ENCODE measurements at regions not wholly inside any gene's neighbourhood (a gene's known extent, or its start where the extent isn't known, plus 50 kb on each side); places are given as distances from the start of the nearest gene placed in this dataset.
"Not testable (repeated sequence)": the region's sequence is repeated elsewhere in the genome, so short reads cannot be mapped to it uniquely, and the experiment has no call there.

DNA sequence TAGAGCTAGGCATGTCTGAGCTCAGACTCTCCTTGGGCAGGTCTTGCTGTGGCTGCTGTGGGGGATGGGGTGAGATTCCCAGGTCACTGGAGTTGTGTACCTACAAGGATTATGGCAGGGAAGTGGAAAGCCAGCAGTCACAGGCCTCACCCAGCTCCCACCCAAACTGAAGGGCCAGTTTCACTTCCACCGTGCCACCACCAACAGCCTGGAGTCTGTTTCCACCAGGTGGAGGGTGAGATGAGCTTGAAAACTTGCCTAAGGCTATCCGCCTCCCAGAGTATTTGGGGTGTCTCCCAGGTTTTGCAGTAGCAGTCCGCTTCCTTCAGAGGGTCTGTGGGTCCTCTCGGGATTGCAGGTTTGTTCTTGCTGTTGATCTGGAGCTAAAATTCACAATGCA, 327.7 kb downstream of the PTPRC start:
- intact Hi-C loops (cut with micrococcal nuclease), result no loop called here

DNA sequence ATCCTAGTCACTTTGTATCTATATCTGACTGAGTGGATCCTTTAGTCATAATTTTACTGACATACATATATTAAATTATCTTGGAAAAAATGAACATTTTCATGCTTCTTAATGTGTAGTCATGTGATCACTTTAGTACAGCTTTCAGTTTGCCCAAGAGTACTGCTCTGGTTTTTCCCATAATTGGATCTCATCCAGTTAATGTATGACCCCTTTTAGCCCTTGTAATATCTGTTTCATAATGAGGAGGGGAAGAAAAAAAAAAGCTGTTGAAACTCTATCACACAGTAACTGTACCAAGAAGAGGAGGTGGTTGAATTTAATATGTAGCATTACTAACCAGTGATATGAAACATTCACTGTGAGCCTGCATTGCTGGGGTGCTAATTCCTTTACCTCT, 328.7 kb downstream of the PTPRC start:
- intact Hi-C loops (cut with micrococcal nuclease), result no loop called here

DNA sequence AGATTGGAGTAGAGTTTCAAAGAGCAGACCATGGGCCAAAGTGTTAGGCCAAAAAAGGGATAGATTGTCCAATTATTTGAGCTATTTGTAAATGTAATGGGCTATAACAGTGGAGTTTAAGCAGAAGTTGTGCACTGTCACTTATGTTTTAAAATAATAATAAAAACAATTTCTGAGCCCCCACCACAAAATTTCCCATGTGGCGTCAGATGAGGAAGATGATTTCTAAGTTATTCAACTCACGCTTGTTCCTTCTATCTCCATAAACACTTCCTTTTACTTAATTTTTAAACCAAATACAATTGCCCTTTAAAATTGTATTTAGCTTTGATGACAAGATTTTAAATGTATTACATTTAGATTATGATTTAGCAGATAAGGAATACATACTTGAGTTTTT, 330.0 kb downstream of the PTPRC start:
- intact Hi-C loops (cut with micrococcal nuclease), result no loop called here

DNA sequence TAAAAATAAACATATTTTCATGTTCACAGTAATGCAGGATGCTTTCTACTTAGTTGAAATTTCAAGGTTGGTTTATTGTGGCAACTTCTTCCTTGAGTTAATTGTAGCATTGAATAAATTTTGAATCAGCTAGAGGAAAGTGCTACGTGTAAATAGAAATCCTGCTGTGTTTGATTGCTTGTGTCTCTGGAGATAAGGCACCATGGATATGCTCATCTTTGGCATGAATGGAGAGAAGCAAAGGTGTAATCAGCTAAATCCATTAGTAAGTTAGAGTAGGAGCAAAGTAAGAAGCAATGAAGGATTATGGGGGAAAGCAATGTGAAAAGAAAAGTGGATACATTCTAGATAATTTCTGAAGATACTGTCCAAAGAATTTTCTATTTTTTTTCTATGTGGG, 331.1 kb downstream of the PTPRC start:
- intact Hi-C loops (cut with micrococcal nuclease), result loop anchor here (5.0 kb wide), 1 partner anchor 33 kb away; no protein-coding TSS in a partner anchor

DNA sequence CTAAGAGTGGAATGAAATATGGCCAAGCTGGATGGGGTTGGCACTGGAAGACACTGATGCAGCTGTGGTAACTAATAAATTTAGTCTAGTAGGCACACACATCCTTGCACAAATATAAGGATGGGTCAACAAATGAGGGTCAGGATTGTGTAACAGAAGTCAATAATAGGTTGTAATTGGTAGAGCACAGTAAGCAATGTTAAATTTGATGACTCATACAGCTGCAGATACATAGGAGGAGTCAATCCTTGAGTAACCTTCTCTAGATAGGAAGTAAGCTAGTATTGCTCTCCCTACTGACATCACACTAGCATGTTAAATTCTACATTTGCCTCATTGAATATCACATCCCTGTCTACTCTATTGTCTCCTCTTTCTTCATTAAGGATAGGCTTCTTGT, 332.1 kb downstream of the PTPRC start:
- intact Hi-C loops (cut with micrococcal nuclease), result loop anchor here (5.0 kb wide), 1 partner anchor 34 kb away; no protein-coding TSS in a partner anchor

DNA sequence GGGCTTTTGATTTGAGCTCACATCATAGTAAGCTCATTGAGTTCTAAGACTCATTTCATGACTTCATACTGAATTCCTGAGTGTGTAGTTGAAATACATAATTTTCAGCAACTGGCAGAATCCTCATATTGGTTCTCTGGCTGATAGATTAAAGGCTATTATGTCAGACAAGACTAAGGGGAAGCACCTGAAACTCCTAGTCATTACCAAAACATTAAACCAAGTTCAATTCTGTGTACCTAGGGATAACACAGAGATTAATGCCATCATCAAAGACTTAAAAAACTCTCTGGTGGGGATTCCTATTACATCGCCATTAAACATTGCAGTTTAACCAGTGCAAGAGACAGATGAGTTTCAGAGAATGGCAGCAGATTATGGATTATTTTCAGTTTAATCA, 339.1 kb downstream of the PTPRC start:
- intact Hi-C loops (cut with micrococcal nuclease), result no loop called here

DNA sequence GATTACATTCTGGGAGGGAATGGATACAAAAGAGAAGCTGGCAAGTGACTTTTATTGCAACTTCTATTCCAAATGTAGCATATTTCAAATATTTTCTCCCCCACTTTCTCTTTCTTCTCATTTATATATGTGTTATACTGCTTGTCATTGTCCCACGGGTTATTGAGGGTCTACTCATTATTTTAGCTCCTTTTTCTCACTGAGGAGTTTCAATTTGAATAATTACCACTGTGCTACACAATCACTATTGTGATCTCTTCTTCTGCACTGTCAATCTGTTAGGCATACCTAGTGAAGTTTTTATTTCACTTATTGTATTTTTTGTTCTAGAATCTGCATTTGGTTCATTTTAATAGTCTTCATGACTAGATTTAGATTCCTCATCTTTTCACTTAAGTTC, 339.7 kb downstream of the PTPRC start:
- intact Hi-C loops (cut with micrococcal nuclease), result no loop called here

DNA sequence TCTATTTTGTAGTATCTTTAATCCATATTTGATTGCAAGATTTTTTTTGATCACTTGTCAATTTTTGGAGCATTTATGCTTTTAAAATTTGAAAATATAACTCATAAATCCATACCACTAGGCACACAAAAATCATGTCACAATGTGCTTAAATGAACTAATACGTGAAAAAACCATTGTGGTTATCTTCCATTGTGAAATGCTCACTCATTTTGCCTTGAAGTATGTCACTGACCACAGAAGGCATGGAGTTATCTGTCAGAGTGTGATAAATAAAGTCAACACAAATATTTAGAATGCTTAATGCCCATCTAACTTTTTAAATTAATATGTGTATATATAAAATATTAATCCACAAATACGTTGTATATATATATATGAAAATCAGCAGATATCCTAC, 347.2 kb downstream of the PTPRC start:
- intact Hi-C loops (cut with micrococcal nuclease), result no loop called here

DNA sequence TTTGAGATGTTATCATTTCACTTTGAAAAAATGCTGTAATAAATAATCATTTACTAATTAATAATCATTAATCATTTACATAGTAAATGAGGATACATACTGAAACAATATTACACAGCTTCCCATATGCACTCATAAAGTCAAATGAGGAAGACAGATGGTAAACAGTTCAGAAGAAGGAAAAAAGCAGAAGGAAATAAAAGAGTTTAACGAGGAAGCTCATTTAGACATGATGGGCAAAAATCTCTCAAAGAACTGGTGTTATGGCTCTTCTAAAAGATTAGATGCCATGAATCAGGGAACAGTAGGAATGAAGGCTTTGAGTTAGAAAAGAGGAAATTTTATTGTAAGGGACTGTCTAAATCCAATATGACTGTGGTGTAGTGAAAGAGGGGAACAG, 347.6 kb downstream of the PTPRC start:
- intact Hi-C loops (cut with micrococcal nuclease), result no loop called here

DNA sequence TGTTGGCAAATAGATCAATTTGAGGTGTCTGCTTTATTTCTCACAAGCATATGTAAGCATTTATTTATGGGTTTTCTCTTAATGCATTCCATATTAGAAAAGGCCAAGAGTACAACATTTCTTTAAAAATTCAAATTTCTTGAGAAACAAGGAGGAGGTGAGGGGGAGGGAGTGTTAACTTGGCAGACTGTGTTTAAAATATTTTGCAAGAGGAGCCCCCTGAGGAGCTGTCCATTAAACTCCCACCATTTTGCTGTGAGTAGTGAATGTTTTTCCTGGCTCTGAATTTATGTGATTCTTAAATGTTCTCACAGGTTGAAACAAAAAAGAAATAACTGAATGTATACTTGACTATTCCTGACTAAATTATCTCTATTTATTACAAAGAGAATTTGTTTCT, 363.8 kb downstream of the PTPRC start:
- intact Hi-C loops (cut with micrococcal nuclease), result no loop called here

DNA sequence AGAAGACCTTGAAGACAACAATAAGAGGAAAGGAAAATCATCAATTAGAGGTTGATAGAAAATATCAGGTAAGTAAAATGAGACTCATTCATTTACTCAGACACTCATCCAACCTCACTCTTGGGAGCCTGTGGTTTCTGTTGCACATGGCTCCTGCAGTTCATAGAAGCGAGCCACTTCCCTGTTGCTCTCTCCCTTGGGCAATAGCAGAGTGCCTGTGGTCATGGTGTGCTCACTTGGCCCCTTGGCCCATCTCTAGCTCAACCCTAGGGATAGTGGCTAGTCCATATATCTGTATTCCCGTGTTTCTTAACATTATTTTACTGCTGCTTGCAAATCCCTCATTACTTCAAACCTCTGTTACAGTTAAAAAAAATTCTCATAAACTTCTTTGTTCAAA, 368.6 kb downstream of the PTPRC start:
- intact Hi-C loops (cut with micrococcal nuclease), result no loop called here

DNA sequence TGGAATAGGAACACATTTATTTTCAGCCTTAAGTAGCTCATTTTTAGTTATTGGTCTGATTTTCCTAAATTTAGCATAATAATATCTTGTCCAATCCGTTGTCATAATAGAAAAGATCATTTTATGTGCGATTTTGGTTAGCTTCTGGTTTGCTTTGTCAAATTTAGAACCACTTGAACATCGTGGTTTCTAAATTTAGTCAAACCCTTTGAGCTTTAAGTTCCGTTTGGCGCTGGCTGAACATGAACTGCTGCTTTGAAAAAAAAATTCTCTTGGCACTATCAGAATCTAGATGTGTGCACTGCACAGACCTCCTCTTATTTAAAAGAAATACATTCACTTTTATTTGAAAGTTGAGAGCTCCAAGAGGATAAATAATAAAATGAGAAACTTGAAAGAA, 370.6 kb downstream of the PTPRC start:
- intact Hi-C loops (cut with micrococcal nuclease), result loop anchor here (1.0 kb wide), 1 partner anchor 32 kb away; no protein-coding TSS in a partner anchor

DNA sequence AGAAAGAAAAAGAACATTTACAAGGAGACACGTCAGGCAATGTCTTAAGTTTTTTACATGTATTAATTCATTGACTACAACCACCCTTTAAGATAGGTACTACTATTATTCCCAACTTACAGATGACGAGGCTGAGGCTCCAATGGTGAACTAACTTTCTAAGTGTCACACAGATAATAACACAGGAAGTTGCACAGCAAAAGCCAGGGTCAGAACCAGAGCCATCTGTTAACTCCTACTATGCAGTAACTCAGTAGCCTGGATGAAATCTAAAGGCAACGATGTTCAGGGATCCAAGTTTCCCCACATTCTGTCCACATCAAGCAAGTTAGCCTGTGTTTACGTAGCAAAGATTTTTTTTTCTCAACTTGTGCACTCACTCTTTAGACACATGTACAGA, 371.7 kb downstream of the PTPRC start:
- intact Hi-C loops (cut with micrococcal nuclease), result no loop called here

DNA sequence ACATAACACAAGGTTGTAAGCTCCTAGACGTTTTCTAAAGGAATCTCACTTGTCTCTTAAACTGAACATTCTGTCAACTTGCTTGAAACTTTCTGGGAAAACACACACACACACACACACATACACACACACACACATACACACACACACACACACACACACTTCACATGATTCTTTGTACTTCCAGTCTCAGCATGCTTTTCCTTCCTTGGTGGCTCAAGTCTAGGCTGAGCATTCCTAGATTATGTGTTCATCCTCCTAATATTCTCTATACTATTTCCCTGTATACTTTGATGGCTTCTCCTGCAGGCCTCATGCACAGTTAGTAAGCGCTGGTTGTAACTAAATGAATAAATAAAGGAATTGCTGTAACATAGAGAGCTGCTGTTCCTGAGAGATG, 372.1 kb downstream of the PTPRC start:
- intact Hi-C loops (cut with micrococcal nuclease), result no loop called here

DNA sequence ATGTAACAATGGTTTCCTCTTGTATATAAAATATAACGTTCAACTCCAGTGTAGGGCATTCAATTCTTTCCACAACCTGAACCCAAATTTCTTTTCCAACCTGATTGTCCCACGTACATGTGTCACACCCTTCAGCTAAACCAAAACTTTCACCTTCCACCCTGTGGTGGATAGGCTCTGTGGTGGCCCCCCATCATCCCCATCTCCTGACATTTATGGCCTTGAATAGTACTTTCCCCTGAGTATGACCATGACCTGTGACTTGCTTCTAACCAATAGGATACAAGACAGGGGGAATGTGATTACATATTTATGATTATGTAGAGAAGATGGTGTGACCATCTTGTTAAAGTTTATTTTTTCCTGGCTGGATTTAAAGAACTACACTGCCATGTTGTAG, 377.0 kb downstream of the PTPRC start:
- intact Hi-C loops (cut with micrococcal nuclease), result loop anchor here (5.0 kb wide), 1 partner anchor 97 kb away; no protein-coding TSS in a partner anchor

DNA sequence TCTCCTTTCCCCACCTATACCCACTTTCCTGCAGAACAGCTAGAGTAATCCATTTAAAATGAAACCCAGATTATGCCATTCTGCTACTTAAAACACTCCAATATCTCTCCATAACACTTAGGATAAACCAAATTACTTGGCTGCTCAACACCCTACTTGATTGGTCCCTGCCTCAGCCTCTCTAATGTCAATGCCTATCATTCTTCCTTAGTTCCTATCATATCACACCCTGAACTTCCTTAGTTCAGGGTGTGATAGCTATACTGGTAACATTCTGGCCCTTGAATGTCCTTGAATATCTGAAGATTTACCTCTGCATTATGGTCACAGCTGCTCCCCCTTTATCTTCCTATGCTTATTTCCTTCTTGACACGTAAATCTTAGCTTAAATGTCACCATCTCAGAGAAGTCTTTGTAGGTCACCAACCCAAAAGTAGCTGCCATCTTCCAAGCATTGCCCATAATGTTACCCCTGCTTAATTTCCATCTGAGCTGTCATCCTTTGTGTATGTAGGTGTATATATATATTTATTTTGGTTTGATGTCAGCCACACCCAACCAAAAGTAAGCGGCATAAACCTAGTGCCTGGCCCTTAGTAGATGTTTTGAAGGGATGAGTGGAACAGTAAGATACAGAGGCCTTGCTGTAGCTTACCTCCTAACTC, 379.8 kb downstream of the PTPRC start:
- intact Hi-C loops (cut with micrococcal nuclease), result loop anchor here (5.0 kb wide), 1 partner anchor 94 kb away; no protein-coding TSS in a partner anchor

DNA sequence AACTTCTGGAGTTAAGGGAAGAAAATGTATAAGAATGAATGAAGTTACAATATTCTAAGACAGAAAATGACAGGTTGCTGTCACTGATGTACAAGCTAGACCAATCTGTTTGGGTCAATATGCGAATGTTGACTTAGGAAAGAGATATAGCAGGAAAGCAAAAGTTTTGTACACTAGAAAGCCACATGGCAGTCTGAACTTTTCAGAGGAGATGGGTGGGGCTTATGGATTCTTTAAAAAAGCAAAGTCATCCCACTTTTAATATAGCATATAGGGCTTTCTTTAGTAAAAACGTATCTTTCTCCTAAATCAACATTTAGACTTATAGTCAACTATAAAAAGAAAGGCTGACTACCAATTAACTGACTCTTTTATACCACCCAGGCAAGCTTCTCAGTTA, 381.2 kb downstream of the PTPRC start:
- intact Hi-C loops (cut with micrococcal nuclease), result no loop called here

DNA sequence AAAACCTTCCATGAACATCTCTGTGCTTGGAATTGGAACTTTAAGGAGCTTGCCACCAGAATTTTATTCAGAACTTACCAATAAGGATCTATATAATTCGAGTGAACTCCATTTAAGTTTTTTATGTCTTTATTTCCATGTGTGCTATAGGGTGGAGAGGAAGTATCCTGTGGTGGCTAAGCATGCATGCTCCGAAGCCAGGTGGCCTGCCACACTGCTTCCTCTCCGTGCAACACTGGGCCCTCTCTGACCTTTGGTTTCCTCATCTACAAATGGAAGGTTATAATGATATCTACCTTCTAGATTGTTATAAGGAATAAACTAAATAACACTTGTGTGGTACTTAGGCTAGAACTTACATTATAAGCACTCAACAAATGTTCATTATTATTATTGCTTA, 382.1 kb downstream of the PTPRC start:
- intact Hi-C loops (cut with micrococcal nuclease), result no loop called here

DNA sequence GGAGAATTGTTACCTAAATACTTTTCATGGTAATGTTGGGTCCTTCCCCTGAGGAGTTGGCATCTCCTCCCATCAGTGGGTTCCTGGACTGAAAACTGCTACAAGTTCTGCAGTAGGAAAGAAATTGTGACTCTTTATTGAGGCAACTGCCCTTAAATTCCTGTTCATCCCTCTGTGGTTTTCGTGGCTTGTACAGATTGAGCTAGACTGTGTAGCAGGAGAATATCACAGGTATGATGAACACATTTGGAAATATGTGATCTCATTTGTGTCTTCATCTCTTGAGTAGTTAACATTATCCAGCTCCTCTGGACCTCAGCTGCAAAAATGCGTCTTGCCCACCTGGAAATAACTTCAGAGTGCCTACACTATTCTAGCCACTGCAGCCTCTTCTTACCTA, 390.6 kb downstream of the PTPRC start:
- intact Hi-C loops (cut with micrococcal nuclease), result no loop called here

DNA sequence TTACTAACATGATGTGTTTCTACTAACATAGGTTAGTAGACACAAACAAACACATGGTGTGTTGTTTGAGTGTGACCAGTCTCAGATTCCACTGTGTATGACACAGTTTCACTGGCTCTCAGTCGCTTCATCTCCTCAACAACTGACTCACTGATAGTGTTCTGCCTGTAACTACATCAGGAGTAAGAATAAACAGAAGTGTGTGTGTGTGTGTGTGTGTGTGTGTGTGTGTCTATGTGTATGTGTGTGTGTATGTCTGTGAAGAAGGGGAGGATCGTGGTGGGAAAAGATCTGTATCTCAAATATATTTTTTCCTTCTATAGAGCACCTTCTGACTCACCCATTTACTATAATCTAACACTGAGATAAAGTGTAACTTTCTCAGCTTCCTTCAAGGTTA, 391.0 kb downstream of the PTPRC start:
- intact Hi-C loops (cut with micrococcal nuclease), result loop anchor here (1.0 kb wide), 1 partner anchor 11 kb away; no protein-coding TSS in a partner anchor

DNA sequence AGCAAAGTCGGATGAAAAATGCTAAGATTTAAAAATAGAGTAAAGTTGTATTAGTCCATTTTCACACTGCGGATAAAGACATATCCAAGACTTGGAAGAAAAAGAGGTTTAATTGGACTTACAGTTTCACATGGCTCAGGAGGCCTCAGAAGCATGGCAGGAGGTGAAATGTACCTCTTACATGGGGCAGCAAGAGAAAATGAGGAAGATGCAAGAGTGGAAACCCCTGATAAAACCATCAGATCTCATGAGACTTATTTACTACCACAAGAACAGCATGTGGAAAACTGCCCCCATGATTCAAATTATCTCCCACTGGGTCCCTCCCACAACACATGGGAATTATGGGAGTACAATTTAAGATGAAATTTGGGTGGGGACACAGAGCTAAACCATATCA, 391.7 kb downstream of the PTPRC start:
- intact Hi-C loops (cut with micrococcal nuclease), result loop anchor here (1.0 kb wide), 1 partner anchor 11 kb away; no protein-coding TSS in a partner anchor

DNA sequence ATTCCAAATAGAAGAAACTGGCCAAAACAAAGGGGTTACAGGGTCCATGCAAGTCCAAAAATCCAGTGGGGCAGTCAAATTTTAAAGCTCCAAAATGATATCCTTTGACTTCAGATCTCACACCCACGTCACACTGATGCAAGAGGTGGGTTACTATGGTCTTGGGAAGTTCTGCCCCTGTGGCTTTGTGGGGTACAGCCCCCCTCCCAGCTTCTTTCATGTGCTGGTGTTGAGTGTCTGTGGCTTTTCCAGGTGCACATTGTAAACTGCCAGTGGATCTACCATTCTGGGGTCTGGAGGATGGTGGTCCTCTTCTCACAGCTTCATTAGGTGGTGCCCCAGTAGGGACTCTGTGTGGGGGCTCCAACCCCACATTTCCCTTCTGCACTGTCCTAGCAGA, 392.3 kb downstream of the PTPRC start:
- intact Hi-C loops (cut with micrococcal nuclease), result not testable (repeated sequence)

DNA sequence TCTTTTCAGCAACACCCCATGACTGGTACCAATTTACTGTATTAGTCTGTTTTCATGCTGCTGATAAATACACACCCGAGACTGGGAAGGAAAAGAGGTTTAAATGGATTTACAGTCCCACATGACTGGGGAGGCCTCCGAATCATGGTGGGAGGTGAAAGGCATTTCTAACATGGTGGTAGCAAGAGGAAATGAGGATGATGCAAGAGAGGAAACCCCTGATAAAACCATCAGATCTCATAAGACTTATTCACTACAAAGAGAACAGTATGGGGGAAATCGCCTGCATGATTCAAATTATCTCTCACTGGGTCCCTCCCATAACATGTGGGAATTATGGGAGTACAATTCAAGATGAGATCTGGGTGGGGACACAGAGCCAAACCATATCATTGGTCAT, 393.6 kb downstream of the PTPRC start:
- intact Hi-C loops (cut with micrococcal nuclease), result not testable (repeated sequence)

DNA sequence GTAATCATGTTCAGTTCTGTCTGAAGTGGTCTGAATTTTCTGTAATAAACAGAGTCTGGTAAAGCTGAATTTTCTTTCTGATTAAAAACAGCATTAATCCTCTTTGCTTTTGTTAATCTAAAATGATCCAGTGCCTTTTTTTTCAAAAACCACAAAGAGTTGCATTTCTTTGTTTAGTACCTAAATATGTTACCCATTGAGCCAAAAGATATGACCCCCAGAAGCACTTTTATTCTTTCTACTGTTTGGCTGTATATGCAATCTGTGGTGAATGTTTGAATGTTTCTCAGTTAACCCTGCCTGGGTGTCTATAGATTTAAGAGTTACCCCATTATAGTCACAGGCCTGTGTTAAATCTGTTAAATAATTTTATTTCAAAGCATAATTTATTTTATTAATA, 394.8 kb downstream of the PTPRC start:
- intact Hi-C loops (cut with micrococcal nuclease), result no loop called here
